Erythroblast (primary cell): ENCODE measurements at regions not wholly inside any gene's neighbourhood (a gene's known extent, or its start where the extent isn't known, plus 50 kb on each side); places are given as distances from the start of the nearest gene placed in this dataset.

Source experiments
- GATA1 ChIP-seq: IDR thresholded peaks from 2 replicates; pipeline ENCODE4 v1.6.1; 2011; ENCODE audit warnings: low read depth, mild to moderate bottlenecking, control low read depth, low read length, moderate library complexity
- POLR2A ChIP-seq: IDR thresholded peaks from 2 replicates; pipeline ENCODE4 v1.6.1; 2011; ENCODE audit warnings: mild to moderate bottlenecking, low read length

GRCh38 chr3:164476631-164477030 lies 601.7 kb downstream of the SI start:
- TF ChIP-seq POLR2A (no peak), GATA1 (no peak)
